SK-N-SH (cell line): ENCODE measurements at regions not wholly inside any gene's neighbourhood (a gene's known extent, or its start where the extent isn't known, plus 50 kb on each side); places are given as distances from the start of the nearest gene placed in this dataset.

ENCODE experiments used
- MAX ChIP-seq: IDR thresholded peaks from 2 replicates; pipeline ENCODE4 v1.4.0; 2012; ENCODE audit warnings: low read depth
- PBX3 ChIP-seq: IDR thresholded peaks from 2 replicates; pipeline ENCODE4; 2012
- POLR2AphosphoS5 ChIP-seq: IDR thresholded peaks from 2 replicates; pipeline ENCODE4 v1.6.1; 2012; ENCODE audit warnings: low read depth, low read length

GRCh38 chr2:45291296-45291701 lies 282.0 kb upstream of the SIX2 start:
- TF ChIP-seq POLR2AphosphoS5, result no peak
- TF ChIP-seq MAX, result no peak
- peak; percentile 76 for TF ChIP-seq PBX3
